HG02852 (cell line): ENCODE measurements at regions not wholly inside any gene's neighbourhood (a gene's known extent, or its start where the extent isn't known, plus 50 kb on each side); places are given as distances from the start of the nearest gene placed in this dataset.
A peak's percentile ranks its signal among the peaks of the same experiment; 100 is the strongest.

ENCODE experiments used
- ATAC-seq: cut with Tn5 transposase; IDR thresholded peaks from one replicate; pipeline ENCODE4 v1.9.1; 2021; ENCODE audit warnings: mild to moderate bottlenecking, moderate library complexity; ENCODE audit not compliant: unreplicated experiment

DNA sequence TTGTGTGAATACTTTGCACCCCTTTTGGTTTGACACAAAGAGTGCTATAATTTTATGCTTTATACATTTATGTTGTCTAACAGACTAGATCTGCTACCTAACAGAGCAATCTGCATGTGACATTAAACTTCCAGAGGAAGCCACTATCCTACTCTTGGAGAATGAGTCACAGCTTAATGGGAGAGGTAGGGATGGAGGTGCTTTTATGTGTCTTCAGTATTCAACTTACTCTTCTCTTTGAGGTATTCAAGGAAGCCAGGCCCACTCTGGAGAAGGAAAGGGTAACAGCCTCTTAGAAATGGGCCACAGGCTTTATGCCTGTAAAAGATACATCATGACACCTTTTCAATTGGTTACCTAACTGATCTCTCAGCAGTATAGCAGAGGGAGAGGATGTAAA lies 85.8 kb upstream of the NEUROD1 start:
- ATAC-seq: no peak

DNA sequence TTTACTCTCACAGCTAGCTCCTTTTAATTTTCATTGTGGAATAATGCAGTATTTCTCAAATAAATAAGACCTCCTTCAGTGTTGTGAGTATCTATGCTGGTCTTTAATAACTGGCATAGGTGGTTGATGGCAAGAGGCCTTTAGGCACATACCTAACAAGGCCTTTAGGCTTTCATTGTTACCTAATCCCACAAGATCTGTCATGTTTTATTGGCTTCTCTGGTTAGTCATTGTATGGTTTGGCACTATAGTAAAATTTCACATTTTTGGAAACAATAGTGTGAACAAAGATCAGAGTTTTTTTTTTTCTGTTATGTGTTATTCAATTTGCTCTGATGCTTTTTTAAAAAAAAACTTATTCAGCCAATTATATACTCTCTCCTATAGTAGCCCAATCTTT lies 89.8 kb upstream of the NEUROD1 start:
- no peak for ATAC-seq

- no peak for ATAC-seq
Observed at GRCh38 chr2:181771356-181771755, 91.0 kb upstream of the NEUROD1 start.

- ATAC-seq: no peak
Observed at GRCh38 chr2:181772334-181772733, 92.0 kb upstream of the NEUROD1 start.

- no peak for ATAC-seq
Observed at GRCh38 chr2:181772777-181773176, 92.5 kb upstream of the NEUROD1 start.

GRCh38 chr2:181774685-181775084 lies 94.4 kb upstream of the NEUROD1 start:
- ATAC-seq: peak; percentile 74

DNA sequence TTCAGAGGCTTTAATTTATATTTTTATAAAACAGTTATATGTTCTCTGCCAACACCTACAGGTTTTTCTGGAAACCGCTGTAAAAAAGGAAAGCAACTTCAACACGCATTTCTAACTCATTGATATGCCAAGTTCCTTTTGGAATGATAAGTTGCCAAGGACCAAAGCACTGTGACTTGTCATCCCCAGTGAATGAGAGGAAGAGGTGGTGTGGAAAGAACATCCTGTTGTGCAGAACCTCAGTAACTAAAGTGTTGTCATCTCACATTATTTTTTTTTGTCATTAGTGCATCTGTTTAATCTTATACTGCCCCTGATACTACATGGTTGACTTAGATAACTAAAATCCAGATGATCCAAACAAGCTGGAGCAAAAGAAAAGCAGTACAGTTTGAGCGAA lies 96.0 kb upstream of the NEUROD1 start:
- ATAC-seq: no peak

- ATAC-seq: no peak
Observed at GRCh38 chr2:181777734-181778133, 97.4 kb upstream of the NEUROD1 start.

DNA sequence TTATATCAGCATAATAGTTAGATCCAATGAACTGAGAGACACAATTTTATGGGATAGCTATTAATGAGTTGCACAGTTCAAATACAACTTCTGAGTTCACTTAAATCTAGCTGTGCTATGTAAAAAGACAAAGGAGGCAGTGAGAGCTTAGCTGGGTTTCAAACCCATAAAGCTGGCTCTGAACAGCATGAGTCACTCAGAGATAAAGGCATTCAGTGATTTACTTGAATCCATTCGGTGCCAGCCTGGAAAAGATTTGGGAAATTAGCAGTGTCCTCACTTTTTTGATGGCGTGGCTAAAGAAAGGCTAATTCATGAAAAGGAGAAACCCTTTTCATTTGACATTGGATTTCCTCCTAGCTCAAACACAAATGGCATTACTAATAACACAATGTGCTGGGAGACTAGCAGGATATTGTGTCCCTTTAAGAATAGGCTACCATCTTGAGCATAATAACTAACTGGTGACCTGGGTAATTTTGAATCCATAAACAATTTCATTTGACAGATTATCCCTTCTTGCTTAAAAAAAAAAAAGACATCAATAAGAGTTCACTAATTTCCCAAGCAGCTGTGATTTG lies 98.4 kb upstream of the NEUROD1 start:
- no peak for ATAC-seq

- no peak for ATAC-seq
Observed at GRCh38 chr2:181779288-181780021, 99.1 kb upstream of the NEUROD1 start.

GRCh38 chr2:181780047-181780651 lies 99.8 kb upstream of the NEUROD1 start:
- peak; percentile 72 for ATAC-seq

DNA sequence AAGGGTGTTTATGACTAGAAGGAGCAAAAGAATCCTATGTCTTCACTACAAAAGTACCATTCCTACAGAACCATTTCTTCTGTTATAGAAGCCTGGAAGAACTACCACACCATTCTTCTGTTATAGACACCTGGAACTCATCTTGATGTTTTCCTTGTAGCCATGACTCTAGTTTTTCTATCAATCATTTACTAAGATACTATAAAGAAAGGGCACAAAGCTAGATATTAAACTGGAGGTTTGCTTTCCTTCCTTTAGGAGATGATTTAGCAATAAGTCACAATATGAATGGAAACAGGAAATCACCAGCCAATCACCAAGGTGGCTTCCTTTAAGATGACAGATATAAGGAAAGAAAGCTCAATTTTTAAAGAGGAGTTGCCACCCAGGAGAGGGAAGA lies 100.3 kb upstream of the NEUROD1 start:
- peak; percentile 7 for ATAC-seq

- no peak for ATAC-seq
Observed at GRCh38 chr2:181781078-181781786, 100.9 kb upstream of the NEUROD1 start.

GRCh38 chr2:181782660-181783059 lies 102.3 kb upstream of the NEUROD1 start:
- no peak for ATAC-seq

DNA sequence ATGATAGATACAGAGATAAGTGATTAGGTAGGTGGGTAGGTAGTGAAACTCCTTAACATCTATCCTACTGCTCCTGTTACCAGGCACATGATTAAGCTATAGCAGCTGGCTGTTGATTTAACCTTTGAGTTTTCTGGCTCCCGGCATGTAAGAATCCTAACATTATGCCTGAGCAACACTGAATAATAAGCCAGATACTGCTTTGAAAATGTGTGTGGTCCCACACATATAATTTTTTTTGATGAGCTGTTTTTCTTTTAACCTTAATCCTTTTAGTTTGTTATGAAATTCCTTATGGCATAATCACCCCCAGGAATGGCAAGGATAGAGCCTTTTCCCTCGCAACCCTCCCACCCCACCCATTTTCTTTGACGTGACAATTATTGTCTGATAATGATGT lies 104.2 kb upstream of the NEUROD1 start:
- ATAC-seq: no peak

GRCh38 chr2:181785691-181786344 lies 105.5 kb upstream of the NEUROD1 start:
- ATAC-seq: no peak

DNA sequence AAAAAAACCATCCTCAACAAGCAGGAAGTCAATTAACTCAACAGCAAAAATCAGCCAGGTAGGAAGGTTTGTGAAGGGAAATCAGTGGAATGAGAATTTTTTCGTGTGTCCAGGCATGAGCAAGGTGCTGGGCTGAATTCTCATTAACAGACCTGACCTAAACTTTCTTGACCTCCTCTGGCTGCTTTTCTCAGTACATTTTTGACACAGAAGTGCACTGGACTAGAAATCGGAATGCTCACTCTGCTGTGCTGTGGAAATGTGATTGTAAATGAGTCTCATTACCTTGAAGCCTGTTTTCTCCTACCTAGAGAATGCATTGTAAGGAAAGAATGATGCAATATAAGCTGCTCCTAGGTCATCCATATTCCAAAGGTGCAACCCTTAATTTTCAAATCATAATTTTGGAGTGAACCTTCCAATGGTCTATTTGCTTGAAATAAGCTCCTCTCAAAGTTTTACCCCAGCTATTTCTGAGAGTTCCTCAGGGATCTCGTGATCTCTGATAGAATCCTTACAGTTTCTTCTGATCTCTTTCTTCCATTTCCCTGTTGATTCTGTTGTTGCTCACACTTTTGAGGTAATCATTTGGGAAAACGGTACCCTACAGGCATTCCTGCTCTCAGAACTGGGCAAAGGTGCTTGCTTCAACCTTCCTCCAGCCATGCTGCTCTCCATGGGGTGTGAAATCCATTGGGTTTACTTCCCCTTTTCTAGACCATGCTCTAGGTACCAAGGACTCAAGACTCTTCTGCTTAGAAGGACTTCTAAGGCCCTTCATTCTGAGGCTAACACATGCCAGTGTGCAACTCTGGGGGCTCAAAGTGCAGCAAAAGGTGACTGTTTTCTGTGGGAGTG lies 104.9 kb upstream of the ITPRID2 start:
- ATAC-seq: no peak

DNA sequence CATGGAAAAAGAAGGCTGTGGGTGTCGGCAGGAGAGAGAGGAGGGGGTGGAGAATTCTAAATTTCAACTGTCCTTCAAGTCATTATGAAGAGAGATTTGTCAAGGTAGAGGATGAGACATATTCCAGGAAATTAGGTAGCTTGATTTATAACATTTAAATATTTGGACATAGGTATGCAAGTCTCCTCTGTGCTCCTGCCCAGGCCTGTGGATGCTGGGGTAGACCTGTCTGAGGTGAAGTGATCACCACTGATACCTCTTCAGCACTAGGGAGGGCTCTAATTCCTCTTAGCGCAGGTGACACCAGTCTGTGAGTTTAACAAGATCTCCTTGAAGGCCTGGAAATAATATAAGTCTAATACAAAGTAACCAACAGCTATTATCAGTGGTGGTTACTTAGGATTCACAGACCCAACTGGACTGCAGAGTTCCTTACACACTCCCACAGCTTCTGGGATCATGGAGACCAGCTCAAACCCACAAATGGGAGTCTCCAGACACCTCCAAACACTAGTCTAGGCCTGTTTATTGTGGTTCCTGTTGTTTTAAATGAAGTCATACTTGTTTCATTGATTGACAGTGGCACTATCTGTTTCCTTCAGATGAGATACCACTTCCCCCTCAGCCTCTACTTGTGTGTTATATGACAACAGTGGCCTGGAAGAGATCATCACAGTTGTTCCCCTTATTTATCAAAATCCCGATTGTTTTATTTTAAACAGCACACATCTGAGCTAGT lies 104.1 kb upstream of the ITPRID2 start:
- no peak for ATAC-seq

- ATAC-seq: no peak
Observed at GRCh38 chr2:181788897-181789555, 102.5 kb upstream of the ITPRID2 start.
